ENCODE measurements at regions not wholly inside any gene's neighbourhood (a gene's known extent, or its start where the extent isn't known, plus 50 kb on each side); places are given as distances from the start of the nearest gene placed in this dataset.

- Histone ChIP-seq H3K9ac (ENCODE audit: insufficient read depth, low read length, poor library complexity, severe bottlenecking) (no peak overlapping the region), H3K27me3 (ENCODE audit: control insufficient read depth in 2 of 2, insufficient read depth in 2 of 2, low read length in 2 of 2) (no peaks in the 10 kb centered on the region), H3K79me2 (ENCODE audit: insufficient read depth, low read length) (no peaks in the 10 kb centered on the region), H3K4me2 (replicated peaks; ENCODE audit: extremely low read depth, low read length, poor library complexity, severe bottlenecking) (no peak overlapping the region), H3K4me3 (replicated peaks in 1 of 3; ENCODE audit: low read depth in 2 of 3, low read length in 3 of 3) (no peak overlapping the region), H3K4me1 (ENCODE audit: control insufficient read depth in 1 of 2, insufficient read depth in 2 of 2, low read length in 2 of 2) (peaks cover 4 to 9% of the 10 kb centered on the region in 2 donors), H3K27ac (ENCODE audit: low read depth in 1 of 2, low read length in 2 of 2) (no peak overlapping the region), H3K36me3 (replicated peaks in 1 of 2; ENCODE audit: control insufficient read depth in 1 of 2, insufficient read depth in 2 of 2, low read length in 2 of 2) (no peaks in the 10 kb centered on the region), H2AFZ (ENCODE audit: insufficient read depth, low read depth, low read length, poor library complexity, severe bottlenecking) (no peak overlapping the region), H4K20me1 (ENCODE audit: insufficient read depth, low read length) (no peaks in the 10 kb centered on the region), H3K9me3 (replicated peaks in 1 of 2; ENCODE audit: control insufficient read depth in 1 of 2, insufficient read depth in 1 of 2, low read length in 2 of 2) (no peaks in the 10 kb centered on the region)
- Mint-ChIP-seq H3K36me3 (no peaks in the 10 kb centered on the region), H3K27me3 (ENCODE audit: low read depth in 3 of 3) (no peaks in the 10 kb centered on the region), H3K4me1 (peaks cover 9% of the 10 kb centered on the region), H3K27ac (no peak overlapping the region), H3K9me3 (peaks cover 0 to 2% (median 0%) of the 10 kb centered on the region in 7 donors), H3K4me3 (no peak overlapping the region)
- no peak for TF ChIP-seq CTCF (IDR thresholded peaks at IDR 0.05)
- intact Hi-C loops (cut with micrococcal nuclease): no loop called here
- DNase-seq: no peak
- 100% methylated on average over 1 of the region's 2 CpGs for WGBS (ENCODE audit: insufficient coverage)
These were observed 52.5 kb upstream of the EVL start for GRCh38 chr14:100012478-100013327.

- no peaks in the 10 kb centered on the region for H3K27me3 ChIP-seq (ENCODE audit: control insufficient read depth in 2 of 2, insufficient read depth in 2 of 2, low read length in 2 of 2)
- no peak overlapping the region for H3K27ac ChIP-seq (ENCODE audit: low read depth in 1 of 2, low read length in 2 of 2)
- no peaks in the 10 kb centered on the region for H4K20me1 ChIP-seq (ENCODE audit: insufficient read depth, low read length)
- H3K36me3 ChIP-seq (replicated peaks in 1 of 2; ENCODE audit: control insufficient read depth in 1 of 2, insufficient read depth in 2 of 2, low read length in 2 of 2): no peaks in the 10 kb centered on the region
- Mint-ChIP-seq H3K36me3 (no peaks in the 10 kb centered on the region), H3K27ac (peak overlapping the region in 1 of 7 donors; percentile 65), H3K9me3 (peaks cover 0 to 2% (median 0%) of the 10 kb centered on the region in 7 donors), H3K4me3 (no peak overlapping the region), H3K27me3 (ENCODE audit: low read depth in 3 of 3) (peaks cover 0 to 3% (median 0%) of the 10 kb centered on the region in 3 donors), H3K4me1 (peaks cover 6% of the 10 kb centered on the region)
- no peak for TF ChIP-seq CTCF (IDR thresholded peaks at IDR 0.05)
- no peak overlapping the region for H2AFZ ChIP-seq (ENCODE audit: insufficient read depth, low read depth, low read length, poor library complexity, severe bottlenecking)
- no peak overlapping the region for H3K4me2 ChIP-seq (replicated peaks; ENCODE audit: extremely low read depth, low read length, poor library complexity, severe bottlenecking)
- peaks cover 4 to 5% of the 10 kb centered on the region in 2 donors for H3K4me1 ChIP-seq (ENCODE audit: control insufficient read depth in 1 of 2, insufficient read depth in 2 of 2, low read length in 2 of 2)
- no peaks in the 10 kb centered on the region for H3K79me2 ChIP-seq (ENCODE audit: insufficient read depth, low read length)
- peak; percentile 32 to 71 (median 43) for DNase-seq
- H3K9ac ChIP-seq (ENCODE audit: insufficient read depth, low read length, poor library complexity, severe bottlenecking): no peak overlapping the region
- intact Hi-C loops (cut with micrococcal nuclease): no loop called here
- H3K9me3 ChIP-seq (replicated peaks in 1 of 2; ENCODE audit: control insufficient read depth in 1 of 2, insufficient read depth in 1 of 2, low read length in 2 of 2): no peaks in the 10 kb centered on the region
- H3K4me3 ChIP-seq (replicated peaks in 1 of 3; ENCODE audit: low read depth in 2 of 3, low read length in 3 of 3): no peak overlapping the region
- 74% methylated on average over 9 of the region's 9 CpGs for WGBS (ENCODE audit: insufficient coverage)
These were observed 50.0 kb upstream of the EVL start for GRCh38 chr14:100015251-100015655.
